ENCODE measurements at regions not wholly inside any gene's neighbourhood (a gene's known extent, or its start where the extent isn't known, plus 50 kb on each side); places are given as distances from the start of the nearest gene placed in this dataset.

- Histone ChIP-seq H3K27ac (no peak overlapping the region), H3K9me3 (no peaks in the 10 kb centered on the region), H3K27me3 (replicated peaks; ENCODE audit: insufficient read depth) (no peaks in the 10 kb centered on the region), H3K4me3 (no peak overlapping the region), H3K4me1 (replicated peaks) (no peaks in the 10 kb centered on the region), H3K36me3 (no peaks in the 10 kb centered on the region)
- no peak for DNase-seq (ENCODE audit: low spot score)
- intact Hi-C loops (cut with DNase I) = no loop called here
- TF ChIP-seq POLR2A (IDR thresholded peaks at IDR 0.05) (no peak), POLR2AphosphoS5 (IDR thresholded peaks at IDR 0.05) (no peak), CTCF (IDR thresholded peaks at IDR 0.05) (no peak)
- WGBS = 13% methylated on average over 59 of the region's 62 CpGs
These were observed 1126.0 kb downstream of the AACS start for GRCh38 chr12:126191031-126191891.

DNA sequence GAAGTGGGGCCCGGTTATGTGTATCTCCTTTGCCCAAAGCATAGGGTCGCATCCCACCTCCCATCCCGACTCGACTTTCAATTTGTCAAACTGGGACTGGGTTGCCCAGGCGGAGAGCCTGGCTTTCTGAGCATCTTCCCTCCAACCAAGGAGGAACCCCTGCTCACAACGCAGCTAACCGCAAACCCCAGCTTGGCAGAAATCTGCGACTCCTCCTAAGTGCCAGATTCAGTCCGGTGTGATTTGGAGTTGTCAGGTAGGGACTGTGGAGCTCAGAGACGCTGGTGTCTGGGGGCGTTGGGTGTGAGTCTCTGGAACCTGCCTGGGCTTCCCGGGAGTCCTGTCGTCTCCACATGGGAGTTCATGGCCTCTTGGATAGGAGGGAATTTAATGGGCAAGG, 1126.7 kb downstream of the AACS start:
- no peaks in the 10 kb centered on the region for H3K4me1 ChIP-seq (replicated peaks)
- no peak for TF ChIP-seq POLR2A (IDR thresholded peaks at IDR 0.05)
- TF ChIP-seq POLR2AphosphoS5 (IDR thresholded peaks at IDR 0.05) = no peak
- no peak for TF ChIP-seq CTCF (IDR thresholded peaks at IDR 0.05)
- no peaks in the 10 kb centered on the region for H3K9me3 ChIP-seq
- DNase-seq (ENCODE audit: low spot score) = no peak
- intact Hi-C loops (cut with DNase I) = no loop called here
- no peaks in the 10 kb centered on the region for H3K36me3 ChIP-seq
- H3K27me3 ChIP-seq (replicated peaks; ENCODE audit: insufficient read depth) = no peaks in the 10 kb centered on the region
- no peak overlapping the region for H3K27ac ChIP-seq
- no peak overlapping the region for H3K4me3 ChIP-seq
- WGBS = 79% methylated on average over 13 of the region's 13 CpGs

DNA sequence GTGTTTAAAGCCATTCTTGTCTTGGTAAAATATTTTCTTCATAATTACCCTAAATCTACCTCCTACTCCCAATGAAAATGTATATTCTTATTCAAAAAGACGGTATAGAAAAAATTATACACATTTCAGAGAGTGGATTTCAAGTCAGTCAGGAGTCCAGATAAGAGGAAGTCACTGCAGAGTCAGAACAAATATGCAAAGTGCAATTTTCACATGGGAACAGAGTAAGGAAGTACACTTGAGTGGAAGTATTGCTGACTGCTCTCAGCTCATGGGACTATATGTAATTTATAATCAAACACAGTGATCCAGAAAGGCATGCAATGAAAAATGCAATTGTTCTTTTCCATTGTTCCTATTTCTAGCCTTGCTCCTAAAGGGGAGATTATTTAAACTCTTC, 1128.0 kb downstream of the AACS start:
- H3K4me3 ChIP-seq = no peak overlapping the region
- no peak for DNase-seq (ENCODE audit: low spot score)
- no peaks in the 10 kb centered on the region for H3K36me3 ChIP-seq
- no peaks in the 10 kb centered on the region for H3K9me3 ChIP-seq
- no peaks in the 10 kb centered on the region for H3K4me1 ChIP-seq (replicated peaks)
- 84% methylated on average over 1 of the region's 1 CpG for WGBS
- TF ChIP-seq POLR2AphosphoS5 (IDR thresholded peaks at IDR 0.05) (no peak), POLR2A (IDR thresholded peaks at IDR 0.05) (no peak), CTCF (IDR thresholded peaks at IDR 0.05) (no peak)
- no peaks in the 10 kb centered on the region for H3K27me3 ChIP-seq (replicated peaks; ENCODE audit: insufficient read depth)
- intact Hi-C loops (cut with DNase I) = no loop called here
- H3K27ac ChIP-seq = no peak overlapping the region

DNA sequence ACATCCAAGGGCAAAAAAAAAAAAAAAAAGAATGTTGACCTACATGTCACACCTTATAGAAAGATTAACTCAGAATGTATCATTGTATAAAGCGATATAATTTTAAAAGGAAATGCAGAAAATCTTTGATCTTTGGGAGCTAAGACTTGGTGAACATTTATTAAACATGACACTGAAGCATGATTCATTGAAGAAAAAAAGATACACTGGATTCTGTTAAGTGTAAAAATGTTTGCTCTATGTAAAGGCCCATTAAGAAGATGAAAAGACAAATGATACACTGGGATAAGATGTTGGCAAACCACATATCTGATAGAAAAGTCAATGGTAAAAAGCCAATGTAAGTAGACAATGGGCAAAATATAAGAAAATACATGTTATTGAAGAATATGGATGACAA, 1131.0 kb downstream of the AACS start:
- H3K36me3 ChIP-seq = no peaks in the 10 kb centered on the region
- H3K27ac ChIP-seq = no peak overlapping the region
- intact Hi-C loops (cut with DNase I) = no loop called here
- WGBS = 94% methylated on average over 1 of the region's 1 CpG
- H3K9me3 ChIP-seq = no peaks in the 10 kb centered on the region
- H3K4me1 ChIP-seq (replicated peaks) = no peaks in the 10 kb centered on the region
- no peak for DNase-seq (ENCODE audit: low spot score)
- H3K27me3 ChIP-seq (replicated peaks; ENCODE audit: insufficient read depth) = no peaks in the 10 kb centered on the region
- no peak overlapping the region for H3K4me3 ChIP-seq
- no peak for TF ChIP-seq POLR2A (IDR thresholded peaks at IDR 0.05)
- TF ChIP-seq CTCF (IDR thresholded peaks at IDR 0.05) = no peak
- no peak for TF ChIP-seq POLR2AphosphoS5 (IDR thresholded peaks at IDR 0.05)

DNA sequence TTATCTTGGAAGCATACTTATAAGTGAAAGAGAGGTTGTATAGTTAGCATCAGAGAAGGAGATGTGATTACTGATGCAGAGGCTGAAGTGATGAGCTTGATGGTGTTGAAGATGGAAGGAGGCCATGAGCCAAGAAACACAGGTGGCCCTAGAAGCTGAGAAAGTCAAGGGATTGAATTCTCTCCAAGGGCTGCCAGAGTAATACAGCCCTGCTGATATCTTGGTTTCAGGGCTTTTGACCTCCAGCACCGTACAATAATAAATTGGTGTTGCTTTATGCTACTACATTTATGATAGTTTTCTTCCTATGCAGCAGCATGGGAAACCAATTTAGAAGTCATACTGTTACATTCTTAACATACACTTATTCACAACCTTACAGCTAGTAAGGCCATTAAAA, 1133.3 kb downstream of the AACS start:
- Histone ChIP-seq H3K36me3 (no peaks in the 10 kb centered on the region), H3K4me1 (replicated peaks) (no peaks in the 10 kb centered on the region), H3K27ac (no peak overlapping the region), H3K4me3 (no peak overlapping the region), H3K27me3 (replicated peaks; ENCODE audit: insufficient read depth) (no peaks in the 10 kb centered on the region), H3K9me3 (no peaks in the 10 kb centered on the region)
- intact Hi-C loops (cut with DNase I) = no loop called here
- TF ChIP-seq POLR2A (IDR thresholded peaks at IDR 0.05) (no peak), POLR2AphosphoS5 (IDR thresholded peaks at IDR 0.05) (no peak), CTCF (IDR thresholded peaks at IDR 0.05) (no peak)
- no peak for DNase-seq (ENCODE audit: low spot score)
- 82% methylated on average over 1 of the region's 1 CpG for WGBS

All from prostate gland (tissue), 2 donors.